ENCODE measurements at regions not wholly inside any gene's neighbourhood (a gene's known extent, or its start where the extent isn't known, plus 50 kb on each side); places are given as distances from the start of the nearest gene placed in this dataset.

DNA sequence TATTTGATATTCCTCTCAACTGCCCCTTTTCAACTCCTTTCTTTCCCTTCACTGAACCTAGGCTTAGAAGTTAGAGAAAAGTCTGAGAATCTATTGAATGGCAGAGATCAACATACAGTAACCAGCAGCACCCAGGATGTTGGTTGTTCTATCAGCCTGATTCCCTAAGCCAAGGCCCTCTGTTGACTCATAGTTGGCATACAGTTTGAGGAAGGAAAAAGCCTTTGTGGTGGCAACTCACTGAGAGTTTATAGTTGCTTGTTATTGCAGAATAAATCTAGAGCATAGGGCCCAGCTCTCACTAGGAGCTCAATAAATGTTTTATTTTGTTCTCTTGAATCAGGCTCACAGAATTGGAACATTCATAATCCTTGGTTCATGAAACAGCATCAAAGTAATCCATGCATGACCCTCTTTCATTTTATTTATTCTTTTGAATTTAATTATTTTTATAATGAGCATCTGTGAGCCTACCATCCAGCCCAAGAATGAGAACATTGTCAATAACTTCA lies 119.1 kb upstream of the ADGRF1 start:
- ATAC-seq (ENCODE audit: low read depth in 2 of 2) (no peak), DNase-seq (no peak)
- Mint-ChIP-seq H3K9me3 (peaks cover 0 to 4% (median 2%) of the 10 kb centered on the region in 7 donors), H3K36me3 (no peaks in the 10 kb centered on the region), H3K4me1 (peaks cover 0 to 6% (median 0%) of the 10 kb centered on the region in 3 donors), H3K4me3 (no peak overlapping the region), H3K27ac (no peak overlapping the region), H3K27me3 (no peaks in the 10 kb centered on the region)

- no peaks in the 10 kb centered on the region for H3K27me3 Mint-ChIP-seq
- no peaks in the 10 kb centered on the region for H3K36me3 Mint-ChIP-seq
Measured at GRCh38 chr6:47160702-47161101, 118.6 kb upstream of the ADGRF1 start.

GRCh38 chr6:47159763-47160162 lies 117.6 kb upstream of the ADGRF1 start:
- H3K36me3 Mint-ChIP-seq = no peaks in the 10 kb centered on the region
- peaks cover 0 to 4% (median 2%) of the 10 kb centered on the region in 7 donors for H3K9me3 Mint-ChIP-seq
- H3K4me3 Mint-ChIP-seq = no peak overlapping the region

More at GRCh38 chr6:47160702-47161101, 118.6 kb upstream of the ADGRF1 start:
- H3K27ac Mint-ChIP-seq = no peak overlapping the region
- peaks cover 0 to 6% (median 0%) of the 10 kb centered on the region in 3 donors for H3K4me1 Mint-ChIP-seq
- DNase-seq (no peak), ATAC-seq (ENCODE audit: low read depth in 2 of 2) (no peak)
- peaks cover 0 to 4% (median 2%) of the 10 kb centered on the region in 7 donors for H3K9me3 Mint-ChIP-seq
- H3K4me3 Mint-ChIP-seq = no peak overlapping the region

DNA sequence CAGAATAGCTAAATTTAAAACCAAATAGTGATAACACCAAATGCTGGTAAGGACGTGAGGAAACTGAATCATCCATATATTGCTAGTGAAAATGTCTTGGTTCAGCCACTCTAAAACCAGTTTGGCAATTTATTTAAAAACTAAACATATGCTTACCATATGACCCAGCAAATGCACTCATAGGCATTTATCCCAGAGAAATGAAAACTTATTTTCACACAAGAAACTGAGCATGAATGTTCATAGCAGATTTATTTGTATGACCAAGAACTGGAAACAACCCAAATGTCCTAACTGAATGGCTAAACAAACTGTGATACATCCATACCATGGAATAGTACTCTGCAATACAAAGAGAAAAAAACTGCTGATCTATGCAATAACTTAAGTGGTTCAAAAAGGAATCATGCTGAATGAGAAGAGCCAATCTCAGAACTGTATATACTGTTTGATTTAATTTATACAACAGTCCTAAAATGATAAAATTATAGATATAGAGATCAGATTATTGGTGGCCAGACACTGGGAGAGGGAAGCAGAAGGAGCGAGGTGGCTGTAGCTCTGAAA lies 115.6 kb upstream of the ADGRF1 start:
- H3K27ac Mint-ChIP-seq = no peak overlapping the region
- peaks cover 0 to 2% (median 0%) of the 10 kb centered on the region in 3 donors for H3K4me1 Mint-ChIP-seq
- ATAC-seq (ENCODE audit: low read depth in 2 of 2) (no peak), DNase-seq (no peak)
- no peaks in the 10 kb centered on the region for H3K9me3 Mint-ChIP-seq
- peaks cover 0 to 9% (median 0%) of the 10 kb centered on the region in 3 donors for H3K27me3 Mint-ChIP-seq
- H3K36me3 Mint-ChIP-seq = no peaks in the 10 kb centered on the region
- no peak overlapping the region for H3K4me3 Mint-ChIP-seq

More at GRCh38 chr6:47159763-47160162, 117.6 kb upstream of the ADGRF1 start:
- peaks cover 0 to 6% (median 0%) of the 10 kb centered on the region in 3 donors for H3K27me3 Mint-ChIP-seq
- peak overlapping the region in 1 of 6 donors; percentile 3 for H3K27ac Mint-ChIP-seq
- ATAC-seq (ENCODE audit: low read depth in 2 of 2) (no peak), DNase-seq (no peak)
- peaks cover 0 to 6% (median 0%) of the 10 kb centered on the region in 3 donors for H3K4me1 Mint-ChIP-seq

GRCh38 chr6:47157063-47157462 lies 114.9 kb upstream of the ADGRF1 start:
- Mint-ChIP-seq H3K4me1 (no peaks in the 10 kb centered on the region), H3K27me3 (peaks cover 0 to 9% (median 0%) of the 10 kb centered on the region in 3 donors), H3K27ac (no peak overlapping the region), H3K36me3 (no peaks in the 10 kb centered on the region), H3K4me3 (no peak overlapping the region), H3K9me3 (no peaks in the 10 kb centered on the region)
- DNase-seq (no peak), ATAC-seq (ENCODE audit: low read depth in 2 of 2) (no peak)

- H3K9me3 Mint-ChIP-seq = no peaks in the 10 kb centered on the region
- no peak overlapping the region for H3K4me3 Mint-ChIP-seq
- no peaks in the 10 kb centered on the region for H3K4me1 Mint-ChIP-seq
- no peak for ATAC-seq (ENCODE audit: low read depth in 2 of 2)
- peaks cover 0 to 9% (median 0%) of the 10 kb centered on the region in 3 donors for H3K27me3 Mint-ChIP-seq
- no peak overlapping the region for H3K27ac Mint-ChIP-seq
- H3K36me3 Mint-ChIP-seq = no peaks in the 10 kb centered on the region
- no peak for DNase-seq
Measured at GRCh38 chr6:47156196-47156595, 114.1 kb upstream of the ADGRF1 start.

DNA sequence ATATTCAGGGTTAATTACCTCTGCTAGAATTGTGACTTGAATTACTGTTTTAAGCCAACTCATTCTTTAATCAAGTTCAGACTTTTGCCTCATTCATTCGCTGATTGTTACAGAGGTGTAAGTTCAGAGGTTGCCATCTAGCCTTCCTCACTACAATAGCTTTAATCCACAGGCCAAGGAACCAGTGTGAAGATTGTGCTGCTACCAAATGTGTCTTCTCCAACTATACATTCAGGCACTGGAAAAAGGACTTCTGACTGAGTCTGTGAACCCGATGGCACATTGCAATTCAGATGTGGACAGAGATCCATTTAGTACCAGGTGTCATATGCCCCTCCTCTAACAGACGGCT lies 111.2 kb upstream of the ADGRF1 start:
- no peak for ATAC-seq (ENCODE audit: low read depth in 2 of 2)

GRCh38 chr6:47152666-47153403 lies 110.7 kb upstream of the ADGRF1 start:
- Mint-ChIP-seq H3K9me3 (no peaks in the 10 kb centered on the region), H3K4me3 (no peak overlapping the region), H3K27ac (no peak overlapping the region), H3K36me3 (no peaks in the 10 kb centered on the region), H3K27me3 (peaks cover 0 to 18% (median 0%) of the 10 kb centered on the region in 3 donors), H3K4me1 (no peaks in the 10 kb centered on the region)
- DNase-seq = no peak
- no peak for ATAC-seq (ENCODE audit: low read depth in 2 of 2)

More for the DNA sequence above, 111.2 kb upstream of the ADGRF1 start:
- no peak for DNase-seq
- Mint-ChIP-seq H3K4me1 (no peaks in the 10 kb centered on the region), H3K36me3 (no peaks in the 10 kb centered on the region), H3K9me3 (no peaks in the 10 kb centered on the region), H3K27ac (no peak overlapping the region), H3K27me3 (peaks cover 0 to 18% (median 0%) of the 10 kb centered on the region in 3 donors), H3K4me3 (no peak overlapping the region)

- peaks cover 0 to 18% (median 0%) of the 10 kb centered on the region in 3 donors for H3K27me3 Mint-ChIP-seq
- H3K4me1 Mint-ChIP-seq = no peaks in the 10 kb centered on the region
- DNase-seq = no peak
Measured at GRCh38 chr6:47151232-47151898, 109.2 kb upstream of the ADGRF1 start.

DNA sequence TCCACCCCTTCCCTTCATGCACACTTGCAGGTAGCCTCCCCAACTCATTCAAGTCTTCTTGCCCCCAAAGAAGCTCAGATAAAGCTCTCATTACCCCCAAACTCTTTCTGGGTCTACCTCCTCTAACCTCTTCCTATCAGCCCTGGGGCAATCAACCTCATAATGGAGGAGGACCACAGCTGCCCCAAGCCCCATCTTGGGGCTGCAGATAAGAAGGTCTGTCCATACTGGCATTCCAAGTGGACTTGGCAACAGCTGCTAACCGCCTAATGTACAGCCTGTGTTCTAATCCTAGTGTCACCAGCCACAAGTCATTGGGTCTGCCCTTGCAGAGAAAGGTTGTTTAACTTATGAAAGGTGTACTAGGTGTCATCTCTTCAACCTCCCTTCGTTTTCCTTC lies 107.4 kb upstream of the ADGRF1 start:
- no peak overlapping the region for H3K4me3 Mint-ChIP-seq
- DNase-seq = no peak
- H3K36me3 Mint-ChIP-seq = no peaks in the 10 kb centered on the region
- ATAC-seq (ENCODE audit: low read depth in 2 of 2) = no peak
- no peaks in the 10 kb centered on the region for H3K4me1 Mint-ChIP-seq
- peaks cover 0 to 10% (median 0%) of the 10 kb centered on the region in 3 donors for H3K27me3 Mint-ChIP-seq
- H3K9me3 Mint-ChIP-seq = no peaks in the 10 kb centered on the region
- no peak overlapping the region for H3K27ac Mint-ChIP-seq

More at GRCh38 chr6:47151232-47151898, 109.2 kb upstream of the ADGRF1 start:
- Mint-ChIP-seq H3K27ac (no peak overlapping the region), H3K9me3 (no peaks in the 10 kb centered on the region), H3K36me3 (no peaks in the 10 kb centered on the region), H3K4me3 (peak overlapping the region in 1 of 8 donors; percentile 76)
- no peak for ATAC-seq (ENCODE audit: low read depth in 2 of 2)

DNA sequence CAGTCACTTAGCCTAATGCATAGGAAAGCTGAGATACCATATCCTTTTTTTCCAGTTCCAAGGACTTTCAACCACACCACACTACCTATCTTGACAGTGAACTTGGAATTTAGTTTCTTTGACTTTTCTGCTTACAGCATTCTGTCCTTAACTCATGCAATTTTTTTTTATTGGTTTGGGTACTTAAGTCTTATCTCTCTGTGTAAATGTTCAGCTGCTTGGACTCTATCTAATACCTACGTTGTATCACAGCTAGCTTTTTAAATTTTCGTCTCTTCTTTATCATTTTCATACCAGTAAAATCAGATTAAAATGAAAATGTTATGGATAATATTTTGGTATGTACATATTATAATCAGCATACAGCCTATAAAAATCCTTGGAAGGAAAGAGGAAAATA lies 106.9 kb upstream of the ADGRF1 start:
- no peaks in the 10 kb centered on the region for H3K4me1 Mint-ChIP-seq
- H3K27ac Mint-ChIP-seq = no peak overlapping the region
- no peaks in the 10 kb centered on the region for H3K36me3 Mint-ChIP-seq
- H3K27me3 Mint-ChIP-seq = peaks cover 0 to 9% (median 0%) of the 10 kb centered on the region in 3 donors
- no peaks in the 10 kb centered on the region for H3K9me3 Mint-ChIP-seq
- no peak overlapping the region for H3K4me3 Mint-ChIP-seq
- DNase-seq (no peak), ATAC-seq (ENCODE audit: low read depth in 2 of 2) (no peak)

- Mint-ChIP-seq H3K27me3 (peaks cover 0 to 9% (median 0%) of the 10 kb centered on the region in 3 donors), H3K27ac (no peak overlapping the region), H3K4me3 (no peak overlapping the region), H3K4me1 (no peaks in the 10 kb centered on the region), H3K36me3 (no peaks in the 10 kb centered on the region), H3K9me3 (peaks cover 0 to under 1% (median 0%) of the 10 kb centered on the region in 7 donors)
- ATAC-seq (ENCODE audit: low read depth in 2 of 2) = no peak
- no peak for DNase-seq
Measured at GRCh38 chr6:47147836-47148344, 105.8 kb upstream of the ADGRF1 start.

- DNase-seq (no peak), ATAC-seq (ENCODE audit: low read depth in 2 of 2) (no peak)
- Mint-ChIP-seq H3K4me3 (no peak overlapping the region), H3K4me1 (no peaks in the 10 kb centered on the region), H3K27ac (peak overlapping the region in 1 of 6 donors; percentile 73), H3K36me3 (no peaks in the 10 kb centered on the region), H3K9me3 (peaks cover 0 to 2% (median 0%) of the 10 kb centered on the region in 7 donors), H3K27me3 (peaks cover 0 to 9% (median 0%) of the 10 kb centered on the region in 3 donors)
Measured at GRCh38 chr6:47147175-47147727, 105.1 kb upstream of the ADGRF1 start.

Data from naive B cell (primary cell).